ENCODE measurements at regions not wholly inside any gene's neighbourhood (a gene's known extent, or its start where the extent isn't known, plus 50 kb on each side); places are given as distances from the start of the nearest gene placed in this dataset.

GRCh38 chr7:41788556-41788955, 85.7 kb upstream of the INHBA start:
- WGBS (ENCODE audit: insufficient coverage), result no CpG with 5 or more reads among the region's 3 CpGs
- Mint-ChIP-seq H3K27ac (no peak overlapping the region), H3K36me3 (no peaks in the 10 kb centered on the region), H3K4me1 (peaks cover 8% of the 10 kb centered on the region), H3K27me3 (ENCODE audit: low read depth in 3 of 3) (peaks cover 0 to 2% (median 0%) of the 10 kb centered on the region in 3 donors), H3K4me3 (no peak overlapping the region), H3K9me3 (peaks cover 0 to 8% (median 4%) of the 10 kb centered on the region in 7 donors)
- no peak overlapping the region for H3K4me3 ChIP-seq (replicated peaks in 1 of 3; ENCODE audit: low read depth in 2 of 3, low read length in 3 of 3)
- H3K27me3 ChIP-seq (ENCODE audit: control insufficient read depth in 2 of 2, insufficient read depth in 2 of 2, low read length in 2 of 2), result no peaks in the 10 kb centered on the region
- H4K20me1 ChIP-seq (ENCODE audit: insufficient read depth, low read length), result no peaks in the 10 kb centered on the region
- H3K36me3 ChIP-seq (replicated peaks in 1 of 2; ENCODE audit: control insufficient read depth in 1 of 2, insufficient read depth in 2 of 2, low read length in 2 of 2), result no peaks in the 10 kb centered on the region
- no peak for TF ChIP-seq CTCF (IDR thresholded peaks at IDR 0.05)
- H3K9ac ChIP-seq (ENCODE audit: insufficient read depth, low read length, poor library complexity, severe bottlenecking), result no peak overlapping the region
- H3K79me2 ChIP-seq (ENCODE audit: insufficient read depth, low read length), result no peaks in the 10 kb centered on the region
- intact Hi-C loops (cut with micrococcal nuclease), result loop anchor here in 1 of 2 donors (10.0 kb wide), 1 partner anchor 84 kb away; the partner anchor contains the start of gene INHBA
- no peak overlapping the region for H3K27ac ChIP-seq (ENCODE audit: low read depth in 1 of 2, low read length in 2 of 2)
- H3K9me3 ChIP-seq (replicated peaks in 1 of 2; ENCODE audit: control insufficient read depth in 1 of 2, insufficient read depth in 1 of 2, low read length in 2 of 2), result no peaks in the 10 kb centered on the region
- H3K4me2 ChIP-seq (replicated peaks; ENCODE audit: extremely low read depth, low read length, poor library complexity, severe bottlenecking), result no peak overlapping the region
- peaks cover 8% of the 10 kb centered on the region in 2 donors for H3K4me1 ChIP-seq (ENCODE audit: control insufficient read depth in 1 of 2, insufficient read depth in 2 of 2, low read length in 2 of 2)
- H2AFZ ChIP-seq (ENCODE audit: insufficient read depth, low read depth, low read length, poor library complexity, severe bottlenecking), result no peak overlapping the region
- peak in 1 of 3 donors; percentile 32 for DNase-seq

DNA sequence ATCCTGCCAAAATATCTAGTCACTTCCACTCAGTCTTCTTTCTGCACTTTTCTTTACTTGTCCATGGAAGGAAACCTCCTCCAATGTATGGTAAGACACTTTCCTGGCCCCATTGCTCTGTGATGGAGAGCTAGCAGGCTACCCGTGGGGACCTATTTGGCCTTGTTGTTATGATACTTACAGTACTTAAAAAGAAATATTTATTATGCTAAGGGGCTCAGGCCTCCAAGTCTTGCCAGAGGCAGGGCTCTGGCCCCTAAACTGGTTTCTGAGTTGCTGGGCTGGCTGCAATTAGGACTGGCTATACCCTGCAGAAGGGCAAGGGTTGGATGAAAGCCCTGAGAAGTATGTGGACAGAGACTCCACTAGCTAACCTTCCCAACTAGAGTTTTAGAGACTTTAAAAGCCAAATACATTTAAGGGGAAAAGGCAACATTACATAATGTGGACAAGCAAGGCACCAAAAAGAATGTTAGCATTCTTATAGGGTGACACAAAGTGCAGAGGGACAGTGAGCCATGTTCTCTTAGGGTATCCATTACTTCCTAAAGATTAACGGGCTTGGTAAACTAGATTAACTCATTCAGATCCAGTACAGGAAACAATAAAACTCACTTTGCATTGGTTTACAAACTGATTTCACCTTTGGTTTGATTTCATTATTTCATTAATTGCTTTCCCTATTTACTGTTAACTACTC, 84.9 kb upstream of the INHBA start:
- H3K9me3 Mint-ChIP-seq, result peaks cover 0 to 5% (median 3%) of the 10 kb centered on the region in 7 donors
- intact Hi-C loops (cut with micrococcal nuclease), result loop anchor here in 1 of 2 donors (10.0 kb wide), 1 partner anchor 83 kb away; the partner anchor contains the start of gene INHBA
- Histone ChIP-seq H3K27ac (ENCODE audit: low read depth in 1 of 2, low read length in 2 of 2) (no peak overlapping the region), H3K36me3 (replicated peaks in 1 of 2; ENCODE audit: control insufficient read depth in 1 of 2, insufficient read depth in 2 of 2, low read length in 2 of 2) (no peaks in the 10 kb centered on the region), H4K20me1 (ENCODE audit: insufficient read depth, low read length) (no peaks in the 10 kb centered on the region), H3K4me1 (ENCODE audit: control insufficient read depth in 1 of 2, insufficient read depth in 2 of 2, low read length in 2 of 2) (peaks cover 8% of the 10 kb centered on the region in 2 donors), H3K27me3 (ENCODE audit: control insufficient read depth in 2 of 2, insufficient read depth in 2 of 2, low read length in 2 of 2) (no peaks in the 10 kb centered on the region), H3K9ac (ENCODE audit: insufficient read depth, low read length, poor library complexity, severe bottlenecking) (no peak overlapping the region), H3K9me3 (replicated peaks in 1 of 2; ENCODE audit: control insufficient read depth in 1 of 2, insufficient read depth in 1 of 2, low read length in 2 of 2) (no peaks in the 10 kb centered on the region), H3K4me3 (replicated peaks in 1 of 3; ENCODE audit: low read depth in 2 of 3, low read length in 3 of 3) (no peak overlapping the region), H3K79me2 (ENCODE audit: insufficient read depth, low read length) (no peaks in the 10 kb centered on the region), H2AFZ (ENCODE audit: insufficient read depth, low read depth, low read length, poor library complexity, severe bottlenecking) (no peak overlapping the region), H3K4me2 (replicated peaks; ENCODE audit: extremely low read depth, low read length, poor library complexity, severe bottlenecking) (no peak overlapping the region)
- peaks cover 8% of the 10 kb centered on the region for H3K4me1 Mint-ChIP-seq
- H3K27me3 Mint-ChIP-seq (ENCODE audit: low read depth in 3 of 3), result peaks cover 0 to 2% (median 0%) of the 10 kb centered on the region in 3 donors
- no peak for DNase-seq
- no peaks in the 10 kb centered on the region for H3K36me3 Mint-ChIP-seq
- no peak for TF ChIP-seq CTCF (IDR thresholded peaks at IDR 0.05)
- H3K27ac Mint-ChIP-seq, result peak overlapping the region in 1 of 7 donors; percentile 8
- no peak overlapping the region for H3K4me3 Mint-ChIP-seq
- WGBS (ENCODE audit: insufficient coverage), result no CpG with 5 or more reads among the region's 2 CpGs

All from CD14-positive monocyte (primary cell).